IMR-90 (cell line): ENCODE measurements at regions not wholly inside any gene's neighbourhood (a gene's known extent, or its start where the extent isn't known, plus 50 kb on each side); places are given as distances from the start of the nearest gene placed in this dataset.

ENCODE experiments used
- ATAC-seq: fragments of 200-7000 bp; cut with Tn5 transposase; 2 replicates; pipeline ENCODE4 v1.9.1; 2020; ENCODE audit warnings: low read depth, mild to moderate bottlenecking, moderate library complexity
- BruUV-seq: library from RNA; stranded (reverse); fragments of 400-500 nt; replicated peaks from 2 replicates; lab custom pipeline; 2021; lab: Mats Ljungman, UMichigan
- CTCF ChIA-PET: fragments of 300-600 bp; formaldehyde crosslinking; extraction: SDS; loops from one replicate; lab custom pipeline; 2021; ENCODE audit warnings: antibody characterized with exemption; lab: Yijun Ruan, JAX
- POLR2A ChIA-PET: fragments of 300-600 bp; sonication (Branson Sonifier 250); formaldehyde crosslinking; loops from one replicate; lab custom pipeline; 2022; ENCODE audit warnings: antibody characterized with exemption; ENCODE audit not compliant: unreplicated experiment; lab: Charles Lee
- DNase-seq: peaks from one replicate; pipeline ENCODE4 v3.0.0; 2013
- H2AFZ ChIP-seq: replicated peaks from 2 replicates; pipeline ENCODE3; 2013; ENCODE audit warnings: low read length, mild to moderate bottlenecking; ENCODE audit not compliant: poor library complexity
- H2AK5ac ChIP-seq: 2 replicates; pipeline ENCODE4 v1.6.1; 2013; ENCODE audit warnings: low read depth, low read length, inconsistent platforms
- H2AK9ac ChIP-seq: replicated peaks from 2 replicates; pipeline ENCODE3; 2013; ENCODE audit warnings: mild to moderate bottlenecking, low read depth, low read length, moderate library complexity; ENCODE audit not compliant: poor library complexity
- H2BK120ac ChIP-seq: 2 replicates; pipeline ENCODE4 v1.6.1; 2013; ENCODE audit warnings: low read depth, low read length, inconsistent platforms
- H2BK15ac ChIP-seq: 3 replicates; pipeline ENCODE4 v1.6.1; 2013; ENCODE audit warnings: low read depth, low read length, inconsistent platforms
- H2BK20ac ChIP-seq: 2 replicates; pipeline ENCODE4 v1.6.1; 2013; ENCODE audit warnings: low read depth, mild to moderate bottlenecking, inconsistent platforms, low read length, moderate library complexity
- H2BK5ac ChIP-seq: 2 replicates; pipeline ENCODE4 v1.6.1; 2013; ENCODE audit warnings: mild to moderate bottlenecking, low read depth, low read length, inconsistent platforms; ENCODE audit not compliant: poor library complexity, severe bottlenecking
- H3K14ac ChIP-seq: replicated peaks from 2 replicates; pipeline ENCODE4 v1.6.1; 2013; ENCODE audit warnings: low read depth, low read length, inconsistent platforms
- H3K18ac ChIP-seq: 2 replicates; pipeline ENCODE4 v1.6.1; 2013; ENCODE audit warnings: low read depth, low read length, control low read depth
- H3K23ac ChIP-seq: 2 replicates; pipeline ENCODE4 v1.6.1; 2013; ENCODE audit warnings: low read depth, low read length, inconsistent platforms
- H3K27ac ChIP-seq: 2 replicates; pipeline ENCODE4 v1.5.1; 2013; ENCODE audit warnings: mild to moderate bottlenecking, control low read depth, low read length; ENCODE audit not compliant: insufficient read depth
- H3K27me3 ChIP-seq: 2 replicates; pipeline ENCODE4 v1.6.1; 2013; ENCODE audit warnings: low read length; ENCODE audit not compliant: control insufficient read depth, insufficient read depth
- H3K36me3 ChIP-seq: 2 replicates; pipeline ENCODE4 v1.6.1; 2013; ENCODE audit warnings: low read length, mixed read lengths; ENCODE audit not compliant: control insufficient read depth, insufficient read depth
- H3K4ac ChIP-seq: 2 replicates; pipeline ENCODE4 v1.6.1; 2013; ENCODE audit warnings: low read depth, low read length, inconsistent platforms
- H3K4me1 ChIP-seq: 2 replicates; pipeline ENCODE4 v1.6.1; 2013; ENCODE audit warnings: low read length, mixed read lengths; ENCODE audit not compliant: control insufficient read depth, insufficient read depth
- H3K4me2 ChIP-seq: 2 replicates; pipeline ENCODE4 v1.6.1; 2013; ENCODE audit warnings: low read depth, mild to moderate bottlenecking, control low read depth, low read length, moderate library complexity
- H3K4me3 ChIP-seq: 2 replicates; pipeline ENCODE4 v1.5.1; 2013; ENCODE audit warnings: low read depth, mild to moderate bottlenecking, control low read depth, low read length, moderate library complexity; ENCODE audit not compliant: insufficient read depth
- H3K56ac ChIP-seq: 2 replicates; pipeline ENCODE4 v1.6.1; 2013; ENCODE audit warnings: low read length, inconsistent platforms; ENCODE audit not compliant: insufficient read depth; ENCODE audit errors: extremely low read depth
- H3K79me1 ChIP-seq, 2 experiments: 2 replicates each; pipeline ENCODE4 v1.6.1; 2013; ENCODE audit warnings: low read length in 2 of 2, inconsistent platforms in 1 of 2, low read depth in 1 of 2
- H3K9ac ChIP-seq: 2 replicates; pipeline ENCODE4 v1.6.1; 2013; ENCODE audit warnings: low read depth, low read length, control low read depth
- H3K9me1 ChIP-seq: 2 replicates; pipeline ENCODE4 v1.6.1; 2013; ENCODE audit warnings: low read length, inconsistent platforms; ENCODE audit not compliant: insufficient read depth
- H3K9me3 ChIP-seq: 2 replicates; pipeline ENCODE4 v1.6.1; 2013; ENCODE audit warnings: low read length; ENCODE audit not compliant: control insufficient read depth, insufficient read depth
- H4K20me1 ChIP-seq: 2 replicates; pipeline ENCODE4 v1.6.1; 2013; ENCODE audit warnings: low read length, inconsistent platforms; ENCODE audit not compliant: insufficient read depth
- H4K5ac ChIP-seq: 2 replicates; pipeline ENCODE4 v1.6.1; 2013; ENCODE audit warnings: mild to moderate bottlenecking, low read depth, low read length, control low read depth
- H4K8ac ChIP-seq, 2 experiments: 2 replicates each; pipeline ENCODE4 v1.6.1; 2013; ENCODE audit warnings: low read depth in 2 of 2, low read length in 2 of 2, control low read depth in 1 of 2, inconsistent platforms in 1 of 2
- H4K91ac ChIP-seq: 2 replicates; pipeline ENCODE4 v1.6.1; 2013; ENCODE audit warnings: low read depth, low read length, inconsistent platforms; ENCODE audit not compliant: insufficient read depth
- ELK1 ChIP-seq: fragments of 150-350 bp; IDR thresholded peaks from 2 replicates; pipeline ENCODE4 v1.6.1; 2016; ENCODE audit warnings: low read depth, mild to moderate bottlenecking, low read length, moderate library complexity, borderline replicate concordance
- MAZ ChIP-seq: IDR thresholded peaks from 2 replicates; pipeline ENCODE4 v1.6.1; 2012; ENCODE audit warnings: low read depth, mild to moderate bottlenecking, low read length, improper control_type of control experiment, moderate library complexity, borderline replicate concordance
- NFE2L2 ChIP-seq: fragments of 150-350 bp; IDR thresholded peaks from 2 replicates; pipeline ENCODE4 v1.6.1; 2016; ENCODE audit warnings: low read depth, mild to moderate bottlenecking, low read length
- RFX5 ChIP-seq: IDR thresholded peaks from 2 replicates; pipeline ENCODE4 v1.8.0; 2012; ENCODE audit warnings: low read depth, mild to moderate bottlenecking, low read length, moderate library complexity
- WGBS, 2 experiments: methylation state at CpG; one replicate each; pipeline versions ENCODE4 v1.1.5 to v1.1.7; 2013; ENCODE audit warnings: missing lambda C conversion rate in 2 of 2; ENCODE audit not compliant: insufficient read length in 1 of 2; ENCODE audit errors: extremely low coverage in 2 of 2; 5-methylcytosine and 5-hydroxymethylcytosine counted together
- dilution Hi-C: fragments of 300-500 bp; cut with HindIII; formaldehyde crosslinking; loops from one replicate; pipeline ENCODE4 v1.14.3; 2018; ENCODE audit warnings: low sequenced_read_pairs; ENCODE audit not compliant: unreplicated experiment
- in situ Hi-C: fragments of 300-500 bp; cut with MboI; formaldehyde crosslinking; loops from 3 replicates; pipeline ENCODE4 v1.14.3; 2019; ENCODE audit warnings: low sequenced_read_pairs, inconsistent platforms, mixed read lengths
- intact Hi-C: fragments of 100-400 bp; cut with micrococcal nuclease; formaldehyde crosslinking; loops from 2 replicates; pipeline ENCODE4 v1.10.0; 2022
- TF ChIP-seq, protein P1 (sequence below): fragments of 150-350 bp; IDR thresholded peaks from 2 replicates; pipeline ENCODE4 v1.6.1; 2017; ENCODE audit warnings: mild to moderate bottlenecking, antibody characterized with exemption, low read length, low read depth

DNA sequence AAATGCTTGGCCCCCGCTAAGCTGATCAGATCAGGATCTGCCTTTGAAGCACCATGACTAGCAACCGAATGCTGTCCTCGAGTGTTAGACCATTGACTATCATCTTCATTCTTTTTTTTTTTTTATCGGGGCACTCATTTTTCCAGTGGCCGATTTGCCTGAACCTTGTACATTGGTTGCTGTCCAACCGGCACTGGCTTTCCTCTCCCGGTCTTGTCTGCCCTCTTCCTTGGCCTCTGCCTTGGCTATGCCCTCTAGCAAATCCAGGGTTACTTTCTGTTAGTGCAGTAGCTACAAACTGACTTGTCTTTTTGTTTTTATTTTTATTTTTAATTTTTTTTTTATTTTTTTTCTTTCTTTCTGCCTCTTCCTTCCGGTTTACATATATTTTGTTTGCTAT is 102.3 kb downstream of the ALG10 start:
- CTCF ChIA-PET = no interaction called here

More for the DNA sequence above, 102.3 kb downstream of the ALG10 start:
- no peak overlapping the region for H2AK9ac ChIP-seq
- no peaks in the 10 kb centered on the region for H3K27me3 ChIP-seq
- no peak overlapping the region for H2BK5ac ChIP-seq
- no peak overlapping the region for H3K9ac ChIP-seq
- no peak overlapping the region for H4K5ac ChIP-seq
- H3K4me1 ChIP-seq = no peaks in the 10 kb centered on the region
- intact Hi-C loops (no loop called here), dilution Hi-C loops (no loop called here), in situ Hi-C loops (no loop called here)
- no peak overlapping the region for H3K56ac ChIP-seq
- H3K18ac ChIP-seq = no peak overlapping the region
- no peak overlapping the region for H2AK5ac ChIP-seq
- no peak overlapping the region for H3K4me3 ChIP-seq
- H3K9me1 ChIP-seq = no peaks in the 10 kb centered on the region
- no TSS peak for BruUV-seq
- peaks cover 3% of the 10 kb centered on the region; the same call in 1 of the 2 replicates for H3K9me3 ChIP-seq
- POLR2A ChIA-PET = no interaction called here
- 61% methylated on average over 4 of the region's 8 CpGs; no CpG with 5 or more reads in 1 of the 2 experiments for WGBS, 2 experiments
- no peaks in the 10 kb centered on the region for H4K20me1 ChIP-seq
- no peak overlapping the region for H4K8ac ChIP-seq
- no peak overlapping the region for H3K4ac ChIP-seq
- no peak for ATAC-seq
- H3K27ac ChIP-seq = no peak overlapping the region
- no peak overlapping the region for H4K91ac ChIP-seq
- H3K23ac ChIP-seq = no peak overlapping the region
- H2BK120ac ChIP-seq = no peak overlapping the region
- no peaks in the 10 kb centered on the region for H3K79me1 ChIP-seq
- DNase-seq = no peak
- no peak overlapping the region for H2BK20ac ChIP-seq
- H2AFZ ChIP-seq = no peak overlapping the region
- no peak overlapping the region for H2BK15ac ChIP-seq
- TF ChIP-seq ELK1 (no peak), RFX5 (no peak), NFE2L2 (no peak), MAZ (no peak)
- TF ChIP-seq, protein P1, sequence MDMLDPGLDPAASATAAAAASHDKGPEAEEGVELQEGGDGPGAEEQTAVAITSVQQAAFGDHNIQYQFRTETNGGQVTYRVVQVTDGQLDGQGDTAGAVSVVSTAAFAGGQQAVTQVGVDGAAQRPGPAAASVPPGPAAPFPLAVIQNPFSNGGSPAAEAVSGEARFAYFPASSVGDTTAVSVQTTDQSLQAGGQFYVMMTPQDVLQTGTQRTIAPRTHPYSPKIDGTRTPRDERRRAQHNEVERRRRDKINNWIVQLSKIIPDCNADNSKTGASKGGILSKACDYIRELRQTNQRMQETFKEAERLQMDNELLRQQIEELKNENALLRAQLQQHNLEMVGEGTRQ = no peak
- H3K14ac ChIP-seq = no peak overlapping the region
- H3K4me2 ChIP-seq = no peak overlapping the region
- no peaks in the 10 kb centered on the region for H3K36me3 ChIP-seq
